ENCODE measurements at regions not wholly inside any gene's neighbourhood (a gene's known extent, or its start where the extent isn't known, plus 50 kb on each side); places are given as distances from the start of the nearest gene placed in this dataset.

GRCh38 chr3:72595927-72596610, 252.2 kb downstream of the SHQ1 start:
- TF ChIP-seq CTCF (IDR thresholded peaks at IDR 0.05), result no peak

GRCh38 chr3:72595376-72595775, 252.9 kb downstream of the SHQ1 start:
- no peak for TF ChIP-seq CTCF (IDR thresholded peaks at IDR 0.05)

- no peak for TF ChIP-seq CTCF (IDR thresholded peaks at IDR 0.05)
Measured at GRCh38 chr3:72594615-72595215, 253.5 kb downstream of the SHQ1 start.

- no peak for TF ChIP-seq CTCF (IDR thresholded peaks at IDR 0.05)
Measured at GRCh38 chr3:72593881-72594397, 254.3 kb downstream of the SHQ1 start.

GRCh38 chr3:72591522-72592421, 256.5 kb downstream of the SHQ1 start:
- no peak for TF ChIP-seq CTCF (IDR thresholded peaks at IDR 0.05)

- no peak for TF ChIP-seq CTCF (IDR thresholded peaks at IDR 0.05)
Measured at GRCh38 chr3:72590732-72591221, 257.5 kb downstream of the SHQ1 start.

GRCh38 chr3:72587282-72587681, 261.0 kb downstream of the SHQ1 start:
- no peak for TF ChIP-seq CTCF (IDR thresholded peaks at IDR 0.05)
